Frontal cortex (tissue), 3 donors: ENCODE measurements at regions not wholly inside any gene's neighbourhood (a gene's known extent, or its start where the extent isn't known, plus 50 kb on each side); places are given as distances from the start of the nearest gene placed in this dataset.

Experiments used
- DNase-seq, 2 donors: peaks; one replicate each; pipeline ENCODE4 v3.0.0; 2012; ENCODE audit warnings: low spot score in 2 of 2
- FAIRE-seq: peaks from 2 replicates; lab custom pipeline; 2012; peaks lifted over from hg19 to GRCh38; lab: Jason Lieb, UNC
- donor health status: control.
- donor health status: control.
- donor health status: control.

DNA sequence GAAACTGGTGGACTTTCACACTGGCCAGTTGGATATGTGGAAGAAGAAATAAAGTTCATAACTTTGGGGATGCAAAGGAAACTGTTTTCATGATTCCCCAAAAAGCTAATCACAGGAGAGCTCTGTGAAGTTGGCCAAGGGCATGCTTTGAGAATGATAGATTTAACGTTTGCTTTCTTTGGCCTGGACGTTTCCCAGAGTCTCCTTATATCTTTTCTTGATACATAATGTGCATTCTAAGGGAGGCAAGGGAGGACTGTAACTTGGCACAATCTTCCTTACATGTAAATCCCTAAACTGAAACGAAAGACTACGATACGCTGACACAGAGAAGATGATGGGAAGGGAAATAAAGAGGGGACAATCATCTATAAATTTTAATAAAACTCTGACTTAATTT is 176.5 kb upstream of the INHBA start:
- DNase-seq (no peak), FAIRE-seq (no peak)

DNA sequence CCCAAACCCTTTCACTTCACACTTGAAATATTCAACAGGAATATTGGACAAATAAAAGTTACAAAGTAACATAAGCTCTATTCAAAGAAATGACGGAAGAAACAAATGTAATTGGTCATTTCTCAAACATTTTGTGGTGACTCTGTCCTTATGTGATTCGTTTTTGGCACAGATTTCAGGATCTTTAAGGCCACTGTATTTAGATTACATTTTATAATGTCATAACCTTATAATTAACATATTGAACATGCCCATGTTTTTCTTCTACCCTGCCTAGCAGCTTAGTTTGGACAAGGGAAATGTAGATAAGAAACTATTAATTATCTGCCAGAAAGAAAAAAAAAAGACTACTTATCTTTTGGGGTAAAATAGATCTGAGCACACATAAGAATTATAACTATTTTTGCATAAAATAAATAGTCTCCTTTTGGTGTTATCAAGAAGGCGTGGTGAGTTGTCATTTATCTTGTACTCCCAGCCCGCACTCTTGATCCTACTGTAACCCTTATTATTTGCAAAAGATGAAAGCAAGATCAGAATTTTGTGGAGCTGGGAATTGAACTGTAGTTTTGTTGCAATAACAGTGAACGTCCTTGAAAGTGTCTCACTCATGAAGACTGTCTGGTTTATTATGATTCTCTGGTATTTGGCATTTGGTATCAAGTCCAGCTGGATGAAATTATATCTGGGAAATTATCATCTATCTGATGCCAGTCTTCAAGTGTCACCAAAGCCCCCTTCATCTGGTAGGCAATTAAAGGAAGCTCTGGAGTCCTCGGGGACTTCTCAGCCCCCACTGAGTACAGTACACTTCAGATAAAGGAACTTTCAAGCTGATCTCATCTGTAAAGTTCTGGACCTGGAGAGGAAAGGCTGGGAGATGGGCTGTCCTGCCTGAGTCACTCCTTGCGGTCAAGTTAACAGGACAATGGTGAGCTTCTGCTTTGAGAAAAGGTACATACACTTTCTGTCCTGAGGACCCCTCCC is 175.7 kb upstream of the INHBA start:
- DNase-seq, result no peak
- no peak for FAIRE-seq

DNA sequence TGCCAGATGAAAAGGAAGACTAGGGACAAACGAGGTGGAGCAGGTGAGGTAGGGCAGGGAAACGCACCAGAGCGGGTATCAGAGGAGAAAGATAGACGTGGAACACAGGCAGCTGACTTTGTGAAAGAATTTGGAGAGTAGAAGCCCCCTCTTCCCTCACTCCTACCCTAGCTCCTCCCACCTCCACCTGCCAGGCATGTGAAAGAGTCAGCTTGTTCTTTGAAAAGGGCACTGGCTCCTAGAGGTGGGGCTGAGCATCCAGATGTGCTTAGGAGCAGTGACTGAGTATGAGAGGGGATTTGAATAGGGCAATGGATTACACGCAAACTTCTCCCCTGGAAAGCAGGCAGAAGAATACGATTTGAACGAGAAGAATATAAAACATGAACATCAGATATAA is 174.2 kb upstream of the INHBA start:
- no peak for FAIRE-seq
- DNase-seq, result no peak

DNA sequence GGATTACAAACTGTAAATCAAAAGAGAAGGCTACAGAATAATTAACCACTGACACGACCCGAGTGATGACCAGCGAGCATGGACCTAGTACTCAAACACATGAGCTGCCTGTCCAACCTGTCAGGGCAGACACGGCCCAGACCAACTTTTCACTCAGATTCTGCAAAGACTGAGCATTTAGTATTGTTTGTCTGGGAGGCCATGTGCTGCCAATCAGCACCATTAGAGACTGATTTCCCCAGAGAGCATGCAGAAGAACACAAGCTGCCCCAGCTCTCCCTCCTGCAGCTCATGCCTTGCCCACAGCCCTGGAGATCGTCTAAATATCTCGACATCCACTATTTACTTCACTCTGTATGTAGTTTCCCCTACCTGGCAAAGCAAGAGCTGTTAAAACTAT is 172.6 kb upstream of the INHBA start:
- no peak for FAIRE-seq

DNA sequence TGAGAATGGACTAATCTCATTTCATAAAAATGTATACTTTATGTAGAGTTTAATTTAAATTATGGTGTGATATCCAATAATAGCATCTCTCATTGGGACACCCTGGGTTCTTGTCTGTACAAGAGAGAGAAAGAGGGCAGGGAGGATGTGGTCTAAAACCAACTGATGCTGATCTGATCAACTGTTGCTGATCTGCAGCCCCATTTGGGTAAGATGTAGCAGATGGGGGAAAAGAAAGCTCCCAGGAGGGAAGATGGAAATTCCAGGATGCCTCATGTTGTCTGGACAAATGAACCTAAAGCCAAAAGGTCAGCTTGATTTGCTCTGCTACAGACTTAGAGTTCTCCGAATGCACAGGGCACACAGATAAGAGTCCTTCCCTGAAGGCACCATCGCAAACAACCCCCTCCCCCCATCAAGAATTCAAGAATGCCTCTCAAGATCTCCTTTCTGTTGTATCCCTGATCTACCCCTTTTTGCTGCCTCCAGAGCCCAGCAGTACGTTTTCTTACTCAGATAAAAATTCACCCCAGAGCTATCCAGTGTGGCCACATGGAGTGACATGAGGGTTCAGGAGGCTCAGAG is 171.4 kb upstream of the INHBA start:
- FAIRE-seq (no peak), DNase-seq (no peak)

More for the DNA sequence above, 172.6 kb upstream of the INHBA start:
- DNase-seq, result no peak

DNA sequence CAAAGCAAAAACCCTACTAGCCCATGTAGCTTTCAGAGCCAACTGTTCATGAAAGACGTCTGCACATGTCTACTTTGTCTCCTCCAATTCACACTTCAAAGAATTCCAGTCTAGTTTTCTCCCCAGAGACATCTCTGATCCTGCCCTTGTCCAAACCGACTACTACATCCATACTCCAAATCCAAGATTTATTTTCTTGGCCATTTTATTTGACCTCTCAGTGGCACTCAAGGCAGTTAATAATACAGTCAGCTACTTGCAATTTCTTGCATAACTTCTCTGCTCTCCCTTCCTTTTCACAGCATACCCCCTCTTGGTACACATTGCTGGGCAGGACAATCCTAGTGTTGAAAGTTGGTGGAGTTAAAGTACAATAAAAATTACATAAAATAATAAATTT is 170.9 kb upstream of the INHBA start:
- no peak for DNase-seq
- no peak for FAIRE-seq

DNA sequence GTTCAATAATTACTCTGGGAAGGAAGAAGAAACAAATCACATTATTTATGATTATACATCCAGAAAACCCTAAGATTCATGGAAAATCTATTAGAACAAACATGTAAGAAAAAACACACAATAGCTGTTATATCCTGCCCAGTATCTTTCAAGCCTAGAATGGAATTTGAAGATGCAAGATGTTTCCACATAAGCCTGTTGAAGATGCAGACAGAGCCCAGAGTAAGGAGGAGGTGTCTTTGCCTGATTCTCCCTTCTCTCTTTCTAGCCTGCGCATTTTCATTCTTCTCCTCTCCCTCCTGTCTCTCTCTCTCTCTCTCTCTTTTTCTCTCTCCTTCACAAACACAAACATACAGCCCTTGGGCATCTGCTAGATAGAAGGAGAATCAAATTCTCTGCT is 170.1 kb upstream of the INHBA start:
- FAIRE-seq (no peak), DNase-seq (no peak)

DNA sequence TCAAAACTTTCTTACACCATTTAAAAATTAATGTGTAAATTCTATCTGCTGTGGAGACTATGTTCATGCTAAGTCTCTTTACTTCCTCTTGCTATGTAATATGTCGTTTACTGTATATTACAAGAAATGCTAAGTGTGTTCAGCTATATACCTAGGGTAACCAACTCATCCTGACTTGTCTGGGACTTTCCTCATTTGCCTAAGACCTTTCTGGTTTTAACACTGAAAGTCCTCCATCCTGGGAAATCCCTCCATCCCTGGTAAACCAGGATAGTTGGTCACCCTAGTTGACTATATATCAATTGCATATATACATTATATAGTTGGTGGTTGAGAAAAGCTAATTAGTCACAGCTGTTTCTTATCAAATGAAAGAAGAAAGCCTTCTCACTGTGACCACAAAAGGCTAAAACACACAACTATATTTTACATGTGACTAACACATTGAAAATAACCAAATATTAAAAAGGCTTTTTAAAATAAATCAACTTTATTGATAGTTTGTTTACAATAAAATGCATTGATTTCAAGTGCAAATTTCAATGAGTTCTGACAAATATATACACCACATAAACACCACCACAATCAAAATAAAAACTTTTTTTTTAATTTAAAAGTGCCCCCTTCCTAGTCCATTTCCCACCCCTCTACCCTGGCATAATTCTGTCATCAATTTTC is 167.7 kb upstream of the INHBA start:
- DNase-seq, result no peak

DNA sequence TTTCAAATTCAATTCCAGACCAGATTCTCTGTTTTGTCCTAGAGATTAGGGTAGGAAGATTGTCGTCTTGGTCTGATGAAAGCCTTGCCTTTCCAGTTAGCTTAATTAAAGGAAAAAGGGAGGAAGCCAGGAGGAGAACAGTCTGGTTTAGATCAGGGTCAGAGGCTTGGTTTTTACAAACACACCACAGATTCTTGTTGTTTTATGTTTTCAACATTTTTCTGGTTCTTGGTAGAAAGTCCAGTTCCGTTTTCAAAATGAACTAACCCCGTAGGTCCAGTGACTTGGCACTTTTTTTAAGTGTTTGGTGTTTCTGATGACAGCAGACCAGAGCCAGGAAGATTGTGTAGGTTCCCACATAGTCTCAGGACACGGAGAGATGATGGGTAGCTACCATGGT is 167.1 kb upstream of the INHBA start:
- no peak for DNase-seq
- no peak for FAIRE-seq

More for the DNA sequence above, 167.7 kb upstream of the INHBA start:
- FAIRE-seq, result no peak

DNA sequence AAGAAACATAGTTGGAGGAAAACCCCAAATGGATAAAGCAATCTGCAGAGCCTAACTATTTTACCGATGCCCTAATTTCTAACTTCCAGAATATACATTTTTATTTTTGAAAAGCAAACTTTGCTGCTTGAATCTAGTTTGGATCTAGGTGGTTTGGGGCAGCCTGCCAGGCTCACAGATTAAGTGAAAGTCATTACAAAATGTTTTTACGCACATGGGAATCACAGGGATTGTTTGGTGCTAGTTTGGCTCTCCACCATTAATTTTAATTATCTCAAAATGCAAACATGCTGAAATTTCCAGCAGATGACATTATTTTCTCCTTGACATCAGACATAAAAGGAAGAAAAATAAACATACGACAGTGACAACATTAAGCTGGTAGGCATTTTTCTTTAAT is 166.7 kb upstream of the INHBA start:
- no peak for DNase-seq
- FAIRE-seq, result no peak

DNA sequence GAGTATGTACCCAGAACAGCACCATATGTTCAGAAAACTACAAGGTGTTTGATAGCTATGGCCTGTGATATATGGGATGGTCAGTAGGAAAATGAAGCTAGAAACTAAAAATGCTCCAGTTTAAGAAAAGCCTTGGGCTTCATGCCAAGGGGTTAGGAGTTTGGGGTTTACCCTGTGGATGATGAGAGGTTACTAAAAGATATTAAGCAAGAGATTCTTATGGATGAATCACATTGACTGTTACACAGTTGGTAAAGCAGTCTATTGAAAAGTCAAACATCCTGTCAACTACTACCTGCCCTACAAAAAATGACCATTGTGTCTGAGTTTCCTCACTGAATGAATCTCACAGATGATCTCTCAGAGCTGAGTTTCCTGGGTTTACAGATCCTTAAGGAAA is 166.2 kb upstream of the INHBA start:
- DNase-seq (no peak), FAIRE-seq (no peak)

DNA sequence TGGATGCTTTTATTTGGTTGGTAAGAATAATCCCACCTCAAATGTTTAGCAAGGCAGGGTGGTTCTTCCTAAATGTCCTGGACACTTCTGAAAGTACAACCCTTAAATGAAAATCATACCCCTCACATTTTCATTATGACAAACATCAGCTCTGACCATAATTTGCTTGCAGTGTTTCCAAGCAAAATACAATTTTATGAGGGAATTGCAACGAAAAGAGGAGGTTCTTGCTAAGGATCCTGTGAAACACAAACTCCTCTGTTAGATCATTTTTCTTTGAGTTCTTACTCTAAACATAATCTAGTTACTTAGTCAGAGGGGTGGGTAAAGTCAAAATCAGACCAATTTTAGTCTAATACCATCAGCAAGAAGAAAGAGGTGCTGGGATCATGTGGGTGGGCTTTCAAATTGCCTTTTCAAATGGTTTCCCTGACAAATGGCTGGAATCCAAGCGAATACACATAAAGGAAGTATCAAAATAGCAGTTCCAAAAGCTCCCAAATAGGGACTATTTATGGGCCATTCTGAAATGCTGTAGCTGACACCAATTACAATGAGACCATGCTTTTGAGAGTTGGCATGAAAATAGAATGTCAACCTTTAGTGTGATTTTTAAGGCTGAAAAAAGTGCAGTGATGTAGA is 164.9 kb upstream of the INHBA start:
- DNase-seq (no peak), FAIRE-seq (no peak)

DNA sequence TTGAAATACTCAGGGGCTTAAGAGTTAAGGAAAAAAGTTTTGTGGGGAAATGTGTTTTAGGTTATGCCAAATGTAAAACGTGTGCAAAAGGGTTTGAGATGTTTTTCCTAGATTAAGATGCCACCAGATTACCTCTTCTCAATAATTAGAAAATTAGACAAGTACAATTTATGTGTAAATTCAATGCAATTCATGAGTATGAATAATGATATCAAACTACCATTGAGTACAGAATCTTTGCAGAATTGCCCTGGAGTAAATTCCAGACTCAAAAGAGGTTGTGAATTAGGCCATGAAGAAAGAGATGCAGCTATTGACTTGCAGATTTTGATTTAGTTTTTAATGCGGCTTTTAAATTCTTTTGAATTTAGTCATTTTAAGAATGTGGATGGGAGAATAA is 159.4 kb upstream of the INHBA start:
- DNase-seq, result no peak
- FAIRE-seq, result no peak

DNA sequence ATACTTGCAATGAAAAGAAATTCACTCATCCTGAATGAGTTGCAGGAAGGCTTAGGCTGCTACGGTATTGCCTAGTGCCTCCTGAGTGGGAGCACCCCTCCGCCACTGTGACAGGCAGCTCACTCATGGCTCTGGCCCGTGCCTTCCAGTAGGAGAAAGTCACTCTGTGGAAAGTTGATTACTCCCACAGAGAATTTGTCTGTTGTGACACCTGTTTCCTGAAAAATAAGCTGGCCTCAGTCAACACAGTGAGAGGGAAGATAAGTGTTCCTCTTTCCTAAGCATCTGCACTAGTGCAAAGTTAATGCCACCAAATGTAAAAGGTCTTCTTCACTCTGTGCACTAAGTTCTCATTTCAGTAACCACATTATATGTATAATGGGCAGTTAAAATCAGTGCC is 158.8 kb upstream of the INHBA start:
- DNase-seq, result no peak
- no peak for FAIRE-seq

DNA sequence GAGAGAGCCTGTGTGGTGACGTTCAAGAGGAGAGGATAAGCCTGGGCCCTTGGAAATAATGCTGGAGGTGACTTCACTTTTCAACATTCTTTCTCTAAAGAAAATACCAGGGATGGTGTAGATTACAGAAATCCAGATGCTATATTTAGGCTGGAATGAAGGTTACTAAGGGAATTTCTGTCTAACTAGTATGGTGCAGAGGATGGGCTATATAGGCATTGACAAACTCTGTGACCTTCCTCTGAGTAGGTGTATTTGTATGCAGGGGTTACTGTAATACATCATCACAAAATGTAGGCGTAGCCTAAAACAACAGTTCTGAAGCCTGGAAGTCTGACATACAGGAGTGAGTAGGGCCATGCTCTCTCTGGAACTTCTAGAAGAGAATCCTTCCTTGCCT is 155.3 kb upstream of the INHBA start:
- no peak for FAIRE-seq
- DNase-seq, result no peak

DNA sequence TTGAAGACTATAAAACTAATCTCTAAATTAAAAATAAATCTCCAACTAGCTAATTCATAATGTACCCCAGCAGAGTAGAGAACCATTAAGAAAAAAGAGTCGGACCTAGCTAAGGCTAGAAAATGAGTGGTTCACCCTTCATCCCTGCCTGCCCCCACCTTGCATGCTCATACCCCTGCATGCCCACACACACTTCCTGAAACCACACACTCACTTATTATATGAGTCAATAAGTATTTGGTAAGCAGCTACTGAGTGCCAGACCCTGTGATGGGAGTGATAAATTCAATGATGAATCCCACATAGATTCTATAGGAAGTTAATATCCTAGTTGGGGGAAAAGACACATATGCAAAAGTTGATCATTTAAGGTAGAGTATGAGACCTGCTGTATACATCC is 152.9 kb upstream of the INHBA start:
- DNase-seq (no peak), FAIRE-seq (no peak)

DNA sequence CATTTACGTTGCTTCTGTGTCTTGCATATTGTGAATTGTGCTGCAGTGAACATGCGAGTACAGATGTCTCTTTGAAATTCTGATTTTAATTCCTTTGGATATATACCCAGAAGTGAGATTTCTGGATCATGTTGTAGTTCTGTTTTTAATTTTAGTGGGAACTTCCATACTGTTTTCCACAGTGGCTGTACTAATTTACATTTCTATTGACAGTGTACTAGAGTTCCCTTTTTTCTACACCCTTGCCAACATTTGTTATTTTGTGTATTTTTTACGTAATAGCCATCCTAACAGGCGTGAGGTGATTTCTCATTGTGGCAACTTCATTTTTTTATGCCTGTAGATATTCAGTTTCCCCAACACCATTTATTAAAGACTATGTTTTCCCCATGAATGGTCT is 144.7 kb upstream of the INHBA start:
- DNase-seq, result no peak
- FAIRE-seq, result no peak

DNA sequence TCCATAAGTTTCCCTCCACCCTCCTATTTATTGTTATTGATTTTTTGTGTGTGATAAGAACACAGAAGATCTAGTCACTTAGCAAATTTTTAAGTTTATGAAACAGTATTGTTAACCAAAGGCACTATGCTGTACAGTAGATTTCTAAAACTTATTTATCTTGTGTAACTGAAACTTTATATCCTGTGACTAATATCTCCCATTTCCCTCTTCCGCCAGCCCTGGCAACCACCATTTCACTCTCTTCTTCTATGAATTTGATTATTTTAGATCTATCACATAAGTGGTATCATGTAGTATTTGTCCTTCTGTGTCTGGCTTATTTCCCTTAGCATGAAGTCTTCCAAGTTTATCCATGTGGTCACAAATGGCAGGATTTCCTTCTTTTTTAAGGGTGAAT is 144.3 kb upstream of the INHBA start:
- FAIRE-seq, result no peak
- no peak for DNase-seq

DNA sequence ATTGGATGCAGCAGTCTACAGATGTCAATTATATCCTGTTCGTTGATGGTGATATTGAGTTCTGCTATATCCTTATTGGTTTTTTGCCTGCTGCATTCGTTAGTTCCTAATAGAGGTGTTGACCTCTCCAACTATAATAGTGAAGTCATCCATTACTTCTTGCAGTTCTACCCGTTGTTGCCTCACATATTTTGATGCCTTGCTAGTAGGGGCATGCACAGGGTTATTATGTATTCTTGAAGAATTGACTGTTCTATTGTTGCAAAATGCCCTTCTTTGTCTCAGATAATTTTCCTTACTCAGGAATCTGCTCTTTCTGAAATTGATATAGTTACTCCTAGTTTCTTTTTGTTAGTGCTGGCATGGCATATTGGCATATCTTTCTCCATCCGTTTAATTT is 140.1 kb upstream of the INHBA start:
- FAIRE-seq, result no peak

DNA sequence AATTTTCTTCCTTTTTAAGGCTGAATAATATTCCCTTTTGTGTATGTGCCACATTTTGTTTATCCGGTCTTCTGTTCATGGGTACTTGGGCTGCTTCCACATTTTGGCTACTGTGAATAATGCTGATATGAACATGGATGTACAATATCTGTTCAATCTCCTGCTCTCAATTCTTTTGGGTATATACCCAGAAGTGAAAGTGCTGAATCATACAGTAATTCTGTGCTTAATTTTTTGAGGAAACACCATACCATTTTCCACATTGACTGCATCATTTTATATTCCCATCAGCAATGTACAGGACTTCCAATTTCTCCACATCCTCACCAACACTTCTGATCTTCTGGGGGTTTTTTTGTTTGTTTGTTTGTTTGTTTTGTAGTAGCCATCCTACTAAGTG is 135.0 kb upstream of the INHBA start:
- DNase-seq (no peak), FAIRE-seq (no peak)

More for the DNA sequence above, 140.1 kb upstream of the INHBA start:
- DNase-seq, result no peak
